ENCODE measurements at regions not wholly inside any gene's neighbourhood (a gene's known extent, or its start where the extent isn't known, plus 50 kb on each side); places are given as distances from the start of the nearest gene placed in this dataset.

DNA sequence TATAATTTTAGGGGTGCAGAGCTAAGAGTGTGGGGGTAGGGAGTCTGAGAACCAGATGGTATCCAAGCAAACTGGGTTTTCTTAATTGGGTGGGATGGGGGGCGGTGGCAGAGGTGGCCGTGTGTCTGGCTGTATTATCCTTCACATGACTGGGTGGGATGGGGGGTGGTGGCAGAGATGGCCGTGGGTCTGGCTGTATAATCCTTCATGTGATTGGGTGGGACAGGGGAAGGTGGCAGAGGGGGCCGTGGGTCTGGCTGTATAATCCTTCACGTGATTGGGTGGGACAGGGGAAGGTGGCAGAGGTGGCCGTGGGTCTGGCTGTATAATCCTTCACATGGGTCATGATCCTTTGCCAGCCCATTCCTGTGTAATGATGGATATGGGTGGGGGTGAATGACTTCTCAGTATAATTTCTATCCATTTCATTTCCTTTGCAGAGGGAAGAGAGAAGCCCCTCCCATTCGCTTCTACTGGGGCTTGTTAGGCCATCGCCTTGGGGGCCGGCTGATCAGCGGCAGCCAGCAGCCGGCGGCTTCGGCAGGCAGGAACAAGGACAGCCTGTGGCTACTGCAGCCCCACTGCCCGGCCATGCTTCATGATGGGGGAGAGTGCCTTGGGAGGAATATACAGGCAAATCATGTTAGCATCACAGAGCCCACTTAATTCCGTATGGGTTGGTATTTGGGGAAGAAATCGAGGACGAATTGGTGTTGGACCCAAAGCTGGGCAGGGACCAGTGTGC is 179.6 kb upstream of the MKI67 start:
- TF ChIP-seq, protein P1, sequence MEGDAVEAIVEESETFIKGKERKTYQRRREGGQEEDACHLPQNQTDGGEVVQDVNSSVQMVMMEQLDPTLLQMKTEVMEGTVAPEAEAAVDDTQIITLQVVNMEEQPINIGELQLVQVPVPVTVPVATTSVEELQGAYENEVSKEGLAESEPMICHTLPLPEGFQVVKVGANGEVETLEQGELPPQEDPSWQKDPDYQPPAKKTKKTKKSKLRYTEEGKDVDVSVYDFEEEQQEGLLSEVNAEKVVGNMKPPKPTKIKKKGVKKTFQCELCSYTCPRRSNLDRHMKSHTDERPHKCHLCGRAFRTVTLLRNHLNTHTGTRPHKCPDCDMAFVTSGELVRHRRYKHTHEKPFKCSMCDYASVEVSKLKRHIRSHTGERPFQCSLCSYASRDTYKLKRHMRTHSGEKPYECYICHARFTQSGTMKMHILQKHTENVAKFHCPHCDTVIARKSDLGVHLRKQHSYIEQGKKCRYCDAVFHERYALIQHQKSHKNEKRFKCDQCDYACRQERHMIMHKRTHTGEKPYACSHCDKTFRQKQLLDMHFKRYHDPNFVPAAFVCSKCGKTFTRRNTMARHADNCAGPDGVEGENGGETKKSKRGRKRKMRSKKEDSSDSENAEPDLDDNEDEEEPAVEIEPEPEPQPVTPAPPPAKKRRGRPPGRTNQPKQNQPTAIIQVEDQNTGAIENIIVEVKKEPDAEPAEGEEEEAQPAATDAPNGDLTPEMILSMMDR (IDR thresholded peaks at IDR 0.05; ENCODE audit: extremely low read depth, insufficient read depth, missing control alignments) = no peak
- in situ Hi-C loops (cut with MboI; ENCODE audit: low pct_unique_long_range_greater_than_20kb, low sequenced_read_pairs, unreplicated experiment) = no loop called here
- no peak for DNase-seq (ENCODE audit: low spot score)

DNA sequence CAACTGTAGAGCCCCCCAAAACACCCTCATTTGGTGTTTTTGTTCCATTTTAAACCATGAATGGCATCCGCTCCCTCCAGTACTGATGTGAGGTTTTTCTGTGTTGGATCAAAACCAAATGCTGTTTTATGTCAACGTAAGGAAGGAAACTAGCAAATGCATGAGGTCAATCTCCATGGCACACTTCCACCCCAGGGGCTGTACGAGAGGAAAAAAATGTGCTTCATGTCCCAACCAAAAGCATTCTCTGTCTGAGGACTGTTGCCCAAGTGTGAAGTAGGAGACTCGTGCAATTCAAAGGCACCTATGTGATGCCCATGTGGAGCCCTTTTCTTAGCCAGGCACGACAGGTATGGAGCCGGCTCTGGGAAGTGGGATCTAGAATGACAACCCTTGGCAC is 180.3 kb upstream of the MKI67 start:
- TF ChIP-seq, protein P1 (IDR thresholded peaks at IDR 0.05; ENCODE audit: extremely low read depth, insufficient read depth, missing control alignments) = no peak
- no peak for DNase-seq (ENCODE audit: low spot score)
- in situ Hi-C loops (cut with MboI; ENCODE audit: low pct_unique_long_range_greater_than_20kb, low sequenced_read_pairs, unreplicated experiment) = no loop called here

DNA sequence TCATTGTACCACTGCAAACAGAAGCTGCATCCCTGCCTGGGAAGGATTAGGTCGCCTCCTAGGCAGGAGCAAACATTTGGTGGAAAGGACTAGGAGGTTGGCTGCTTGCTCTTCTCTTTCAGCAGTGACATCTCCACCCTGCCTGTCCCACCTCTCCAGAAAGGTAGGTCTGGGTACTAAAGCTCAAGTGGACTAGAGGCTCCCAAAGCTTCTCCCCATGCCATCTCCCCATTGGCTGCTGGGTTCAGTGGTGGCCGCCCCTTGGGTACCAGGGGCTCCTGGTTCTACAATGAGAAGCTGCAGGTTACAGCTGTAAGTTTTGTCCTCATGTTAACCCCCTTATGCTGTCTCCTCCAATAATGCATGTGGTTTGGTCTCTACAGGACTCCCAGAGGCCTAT is 180.7 kb upstream of the MKI67 start:
- TF ChIP-seq, protein P1 (IDR thresholded peaks at IDR 0.05; ENCODE audit: extremely low read depth, insufficient read depth, missing control alignments) = no peak
- no peak for DNase-seq (ENCODE audit: low spot score)
- in situ Hi-C loops (cut with MboI; ENCODE audit: low pct_unique_long_range_greater_than_20kb, low sequenced_read_pairs, unreplicated experiment) = no loop called here

DNA sequence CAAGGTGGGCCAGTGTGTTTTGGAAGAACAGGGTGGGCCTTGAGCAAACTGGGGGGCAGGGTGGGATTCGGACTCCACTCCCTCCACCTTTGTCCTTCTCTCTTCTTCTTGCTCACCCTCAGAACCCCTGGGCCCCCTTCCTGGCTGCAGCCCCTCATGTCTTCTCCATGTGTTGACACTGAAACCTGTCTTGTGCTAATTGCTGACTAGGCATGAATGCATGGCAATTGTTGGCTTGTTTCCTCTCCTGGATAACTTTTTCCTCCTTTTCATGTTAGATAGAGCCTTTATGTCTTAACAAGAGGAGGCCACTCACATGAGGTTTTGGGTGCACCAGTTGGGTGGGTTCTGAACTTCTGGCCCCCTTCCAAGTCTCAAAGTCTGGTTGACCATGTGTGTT is 181.6 kb upstream of the MKI67 start:
- no peak for DNase-seq (ENCODE audit: low spot score)
- in situ Hi-C loops (cut with MboI; ENCODE audit: low pct_unique_long_range_greater_than_20kb, low sequenced_read_pairs, unreplicated experiment) = no loop called here

DNA sequence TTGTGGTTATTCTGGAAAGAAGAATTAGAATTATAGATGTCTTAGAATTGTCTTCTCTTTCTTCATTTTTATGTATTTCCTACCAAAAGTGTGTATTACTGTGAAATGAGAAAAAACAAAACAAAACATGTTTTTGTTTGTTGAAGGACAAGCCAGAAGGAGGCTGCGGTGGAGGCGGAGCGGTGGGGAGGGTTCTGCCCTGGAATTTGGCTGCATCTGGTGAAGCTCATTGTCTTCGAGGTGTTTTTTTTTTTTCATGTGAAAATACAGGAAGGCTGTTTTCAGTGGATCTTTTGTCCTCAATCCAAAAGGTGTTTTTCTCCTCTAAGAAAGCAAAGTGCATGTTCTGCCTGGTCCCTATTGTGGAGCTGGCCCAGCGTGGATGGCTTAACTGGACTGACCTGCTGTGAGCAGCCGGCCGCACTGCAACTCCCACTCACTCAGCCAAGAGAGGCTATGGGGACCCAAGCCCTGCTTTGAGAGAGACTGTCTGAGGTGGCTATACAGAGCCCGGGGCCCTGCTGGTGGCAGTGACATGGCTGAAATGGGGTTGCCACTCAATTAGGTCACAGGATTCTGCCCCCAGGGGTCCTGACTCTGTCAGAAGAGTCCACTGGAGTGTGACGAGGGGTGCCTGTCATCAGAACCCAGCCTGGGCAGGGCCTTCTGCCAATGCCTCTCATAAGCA is 184.9 kb upstream of the MKI67 start:
- DNase-seq (ENCODE audit: low spot score) = no peak
- in situ Hi-C loops (cut with MboI; ENCODE audit: low pct_unique_long_range_greater_than_20kb, low sequenced_read_pairs, unreplicated experiment) = no loop called here
- TF ChIP-seq, protein P1 (IDR thresholded peaks at IDR 0.05; ENCODE audit: extremely low read depth, insufficient read depth, missing control alignments) = no peak

More for the DNA sequence above, 181.6 kb upstream of the MKI67 start:
- TF ChIP-seq, protein P1 (IDR thresholded peaks at IDR 0.05; ENCODE audit: extremely low read depth, insufficient read depth, missing control alignments) = no peak

DNA sequence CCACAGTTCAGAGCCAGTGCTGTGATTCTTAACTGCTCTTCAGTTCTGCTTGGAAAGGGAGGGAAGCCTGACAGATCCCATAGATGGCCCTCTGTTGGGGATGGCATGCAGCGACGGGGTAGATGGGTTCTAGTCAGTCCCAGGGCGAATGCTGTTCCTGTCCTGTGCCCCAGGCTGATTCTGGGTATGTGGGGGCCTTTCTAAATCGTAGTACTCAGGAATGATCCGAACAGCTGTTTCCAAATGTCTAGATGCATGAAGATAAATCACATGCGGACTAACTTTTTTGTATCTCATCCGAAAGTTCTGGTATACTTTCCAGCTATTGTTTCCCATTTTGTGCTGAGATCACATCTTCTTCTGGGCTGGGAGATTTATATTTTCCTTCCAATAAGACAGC is 186.0 kb upstream of the MKI67 start:
- no peak for DNase-seq (ENCODE audit: low spot score)
- TF ChIP-seq, protein P1 (IDR thresholded peaks at IDR 0.05; ENCODE audit: extremely low read depth, insufficient read depth, missing control alignments) = no peak
- in situ Hi-C loops (cut with MboI; ENCODE audit: low pct_unique_long_range_greater_than_20kb, low sequenced_read_pairs, unreplicated experiment) = no loop called here
